CD4-positive, CD25-positive, alpha-beta regulatory T cell (primary cell): ENCODE measurements at regions not wholly inside any gene's neighbourhood (a gene's known extent, or its start where the extent isn't known, plus 50 kb on each side); places are given as distances from the start of the nearest gene placed in this dataset.
"Not testable (repeated sequence)": the region's sequence is repeated elsewhere in the genome, so short reads cannot be mapped to it uniquely, and the experiment has no call there.

ENCODE experiments used
- ATAC-seq, 2 donors: fragments of 150-1000 bp; cut with Tn5 transposase; one replicate each; pipeline ENCODE4 v1.10.0; 2021; ENCODE audit warnings: low read depth in 2 of 2, moderate number of reproducible peaks in 2 of 2, moderate library complexity in 1 of 2
- DNase-seq, 3 donors: peaks; one replicate each; pipeline versions ENCODE4 v3.0.0 to v3.0.0-alpha.2; 2012 to 2022; ENCODE audit warnings: mixed read lengths in 1 of 3
- H3K27ac ChIP-seq: one replicate; pipeline ENCODE4 v1.7.0; 2013; ENCODE audit warnings: mild to moderate bottlenecking, low read length; ENCODE audit not compliant: insufficient read depth, poor library complexity, severe bottlenecking
- H3K27me3 ChIP-seq: one replicate; pipeline ENCODE4 v1.7.0; 2013; ENCODE audit warnings: low read length; ENCODE audit not compliant: control insufficient read depth, insufficient read depth
- H3K36me3 ChIP-seq: one replicate; pipeline ENCODE4 v1.7.0; 2013; ENCODE audit warnings: mild to moderate bottlenecking, low read length, moderate library complexity; ENCODE audit not compliant: control insufficient read depth, insufficient read depth
- H3K4me1 ChIP-seq: 2 replicates; pipeline ENCODE4 v1.7.0; 2013; ENCODE audit warnings: mild to moderate bottlenecking, low read length; ENCODE audit not compliant: insufficient read depth, control insufficient read depth, poor library complexity, severe bottlenecking
- H3K4me3 ChIP-seq: one replicate; pipeline ENCODE4 v1.7.0; 2013; ENCODE audit warnings: low read depth, mild to moderate bottlenecking, low read length, moderate library complexity
- H3K9me3 ChIP-seq, 2 experiments: 1 replicate in 1 of 2; 2 replicates in 1 of 2; pipeline ENCODE4 v1.7.0; 2013; ENCODE audit warnings: low read length in 2 of 2, mild to moderate bottlenecking in 1 of 2, moderate library complexity in 1 of 2; ENCODE audit not compliant: control insufficient read depth in 2 of 2
- H3K27ac Mint-ChIP-seq, 3 donors: one replicate each; pipeline ENCODE4 v1.8.0; 2020 to 2022; ENCODE audit warnings: mild to moderate bottlenecking in 3 of 3, mixed read lengths in 3 of 3, moderate library complexity in 2 of 3
- H3K27me3 Mint-ChIP-seq: one replicate; pipeline ENCODE4 v1.8.0; 2022; ENCODE audit warnings: mild to moderate bottlenecking, mixed read lengths
- H3K36me3 Mint-ChIP-seq: one replicate; pipeline ENCODE4 v1.8.0; 2020; ENCODE audit warnings: mixed read lengths
- H3K4me1 Mint-ChIP-seq, 4 donors: one replicate each; pipeline ENCODE4 v1.8.0; 2020 to 2022; ENCODE audit warnings: mixed read lengths in 4 of 4, mild to moderate bottlenecking in 1 of 4
- H3K4me3 Mint-ChIP-seq, 4 donors: one replicate each; pipeline ENCODE4 v1.8.0; 2020 to 2022; ENCODE audit warnings: mild to moderate bottlenecking in 4 of 4, mixed read lengths in 4 of 4, moderate library complexity in 3 of 4
- H3K9me3 Mint-ChIP-seq, 7 donors: one replicate each; pipeline ENCODE4 v1.8.0; 2020 to 2022; ENCODE audit warnings: mixed read lengths in 7 of 7, mild to moderate bottlenecking in 3 of 7, moderate library complexity in 2 of 7

- no peak overlapping the region for H3K4me3 ChIP-seq
- no peak overlapping the region for H3K27ac Mint-ChIP-seq
- peaks cover 0 to 5% (median 5%) of the 10 kb centered on the region in 7 donors for H3K9me3 Mint-ChIP-seq
- H3K27ac ChIP-seq, result no peak overlapping the region
- peaks cover 0 to 9% (median 3%) of the 10 kb centered on the region in 4 donors for H3K4me1 Mint-ChIP-seq
- DNase-seq (no peak), ATAC-seq (no peak)
- peaks cover 22% of the 10 kb centered on the region for H3K27me3 Mint-ChIP-seq
- H3K4me3 Mint-ChIP-seq, result no peak overlapping the region
- H3K4me1 ChIP-seq, result no peaks in the 10 kb centered on the region
- no peaks in the 10 kb centered on the region for H3K36me3 Mint-ChIP-seq
- H3K9me3 ChIP-seq, result no peaks in the 10 kb centered on the region
- H3K36me3 ChIP-seq, result no peaks in the 10 kb centered on the region
- peaks cover 5% of the 10 kb centered on the region for H3K27me3 ChIP-seq
Measured at GRCh38 chrX:1109580-1110119, 102.8 kb downstream of the CRLF2 start.

- Histone ChIP-seq H3K4me1 (no peaks in the 10 kb centered on the region), H3K4me3 (no peak overlapping the region), H3K27me3 (peaks cover 5% of the 10 kb centered on the region), H3K27ac (no peak overlapping the region), H3K36me3 (no peaks in the 10 kb centered on the region), H3K9me3 (no peaks in the 10 kb centered on the region)
- Mint-ChIP-seq H3K36me3 (no peaks in the 10 kb centered on the region), H3K27ac (no peak overlapping the region), H3K4me3 (no peak overlapping the region), H3K9me3 (peaks cover 0 to 5% (median 5%) of the 10 kb centered on the region in 7 donors), H3K27me3 (peaks cover 22% of the 10 kb centered on the region), H3K4me1 (peaks cover 0 to 9% (median 3%) of the 10 kb centered on the region in 4 donors)
- DNase-seq (no peak), ATAC-seq (no peak)
Measured at GRCh38 chrX:1108501-1109445, 103.7 kb downstream of the CRLF2 start.

DNA sequence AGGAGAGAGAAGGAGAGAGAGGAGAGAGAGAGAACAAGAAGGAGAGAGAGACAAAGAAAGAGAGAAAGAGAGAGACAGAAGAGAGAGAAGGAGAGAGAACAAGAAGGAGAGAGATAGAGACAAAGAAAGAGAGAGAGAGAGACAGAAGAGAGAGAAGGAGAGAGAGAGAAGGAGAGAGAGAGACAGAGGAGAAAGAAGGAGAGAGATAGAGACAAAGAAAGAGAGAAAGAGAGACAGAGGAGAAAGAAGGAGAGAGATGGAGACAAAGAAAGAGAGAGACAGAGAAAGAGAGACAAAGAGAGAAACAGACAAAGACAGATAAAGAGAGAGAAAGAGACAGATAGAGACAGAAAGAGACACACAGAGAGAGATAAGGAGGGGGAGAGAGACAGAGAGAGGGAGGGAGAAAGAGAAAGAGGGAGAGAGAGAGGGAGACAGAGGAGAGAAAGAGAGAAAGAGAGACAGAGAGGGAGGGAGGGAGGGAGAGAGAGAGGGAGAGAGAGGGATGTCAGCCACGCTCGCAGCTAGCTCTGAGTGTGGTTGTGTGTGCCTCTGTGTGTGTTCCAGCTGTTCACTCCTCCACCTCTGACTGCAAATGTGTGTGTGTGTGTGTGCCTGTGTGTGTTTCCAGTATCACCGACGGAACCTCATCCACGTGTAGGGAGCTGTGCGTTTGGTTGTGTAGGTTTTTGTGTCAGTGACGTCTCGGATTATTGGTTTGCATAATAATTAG is 105.8 kb downstream of the CRLF2 start:
- Histone ChIP-seq H3K27me3 (peaks cover 2% of the 10 kb centered on the region), H3K9me3 (no peaks in the 10 kb centered on the region), H3K27ac (no peak overlapping the region), H3K4me1 (no peaks in the 10 kb centered on the region), H3K4me3 (no peak overlapping the region), H3K36me3 (no peaks in the 10 kb centered on the region)
- Mint-ChIP-seq H3K27ac (peak overlapping the region in 1 of 3 donors; percentile 57), H3K36me3 (no peaks in the 10 kb centered on the region), H3K4me3 (no peak overlapping the region), H3K4me1 (peaks cover 0 to 6% (median 2%) of the 10 kb centered on the region in 4 donors), H3K27me3 (peaks cover 22% of the 10 kb centered on the region), H3K9me3 (peaks cover 0 to 5% (median 5%) of the 10 kb centered on the region in 7 donors)
- no peak for ATAC-seq
- no peak for DNase-seq

- no peaks in the 10 kb centered on the region for H3K36me3 ChIP-seq
Measured at GRCh38 chrX:1105671-1106419, 106.6 kb downstream of the CRLF2 start.

GRCh38 chrX:1105031-1105430 is 107.4 kb downstream of the CRLF2 start:
- not testable (repeated sequence) for H3K27me3 ChIP-seq, H3K27ac Mint-ChIP-seq, DNase-seq, ATAC-seq, H3K4me1 Mint-ChIP-seq, H3K36me3 Mint-ChIP-seq, H3K36me3 ChIP-seq, H3K4me3 ChIP-seq, H3K9me3 Mint-ChIP-seq, H3K27ac ChIP-seq, H3K4me3 Mint-ChIP-seq, H3K9me3 ChIP-seq, H3K4me1 ChIP-seq
- H3K27me3 Mint-ChIP-seq, result peaks cover 22% of the 10 kb centered on the region

More at GRCh38 chrX:1105671-1106419, 106.6 kb downstream of the CRLF2 start:
- Mint-ChIP-seq H3K27ac (peak overlapping the region in 2 of 3 donors; percentile 18 to 57), H3K27me3 (peaks cover 22% of the 10 kb centered on the region), H3K4me1 (peaks cover 0 to 4% (median 0%) of the 10 kb centered on the region in 4 donors), H3K4me3 (no peak overlapping the region), H3K9me3 (peaks cover 0 to 4% (median 3%) of the 10 kb centered on the region in 7 donors), H3K36me3 (no peaks in the 10 kb centered on the region)
- Histone ChIP-seq H3K27me3 (peaks cover 2% of the 10 kb centered on the region), H3K4me1 (no peaks in the 10 kb centered on the region), H3K27ac (no peak overlapping the region), H3K9me3 (no peaks in the 10 kb centered on the region), H3K4me3 (no peak overlapping the region)
- ATAC-seq (no peak), DNase-seq (no peak)

DNA sequence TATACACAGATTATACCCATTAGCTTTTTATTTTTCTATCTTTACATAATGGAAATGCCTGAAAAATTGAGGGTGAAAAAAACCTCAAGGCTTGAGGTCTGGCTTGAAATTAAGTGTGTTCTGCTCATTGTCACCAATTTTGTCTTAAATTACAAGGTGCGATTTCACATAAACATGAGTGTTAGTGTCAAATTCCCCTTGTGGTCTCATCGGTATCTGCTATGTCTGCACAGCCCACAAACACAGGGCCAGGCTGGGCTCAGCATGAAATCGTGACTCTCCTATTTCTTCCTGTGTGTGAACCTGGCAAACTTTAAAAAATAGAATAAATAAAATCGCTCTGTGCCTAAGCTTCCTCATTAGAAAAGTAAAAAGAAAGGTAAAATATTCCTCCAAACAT is 109.1 kb downstream of the CRLF2 start:
- Mint-ChIP-seq H3K27ac (no peak overlapping the region), H3K4me1 (peaks cover 0 to 3% (median 0%) of the 10 kb centered on the region in 4 donors), H3K36me3 (no peaks in the 10 kb centered on the region), H3K4me3 (no peak overlapping the region), H3K27me3 (peaks cover 16% of the 10 kb centered on the region), H3K9me3 (peaks cover 0 to 3% (median 0%) of the 10 kb centered on the region in 7 donors)
- ATAC-seq (no peak), DNase-seq (no peak)
- no peaks in the 10 kb centered on the region for H3K9me3 ChIP-seq
- no peak overlapping the region for H3K27ac ChIP-seq
- no peak overlapping the region for H3K4me3 ChIP-seq
- H3K4me1 ChIP-seq, result no peaks in the 10 kb centered on the region
- no peaks in the 10 kb centered on the region for H3K27me3 ChIP-seq
- no peaks in the 10 kb centered on the region for H3K36me3 ChIP-seq

GRCh38 chrX:1102786-1103185 is 109.7 kb downstream of the CRLF2 start:
- Histone ChIP-seq H3K27ac (no peak overlapping the region), H3K9me3 (peaks cover 0 to under 1% of the 10 kb centered on the region in 2 experiments), H3K27me3 (no peaks in the 10 kb centered on the region), H3K4me3 (no peak overlapping the region), H3K36me3 (no peaks in the 10 kb centered on the region), H3K4me1 (no peaks in the 10 kb centered on the region)
- H3K4me1 Mint-ChIP-seq, result peaks cover 0 to 3% (median 0%) of the 10 kb centered on the region in 4 donors
- DNase-seq (no peak), ATAC-seq (no peak)
- H3K36me3 Mint-ChIP-seq, result no peaks in the 10 kb centered on the region
- no peak overlapping the region for H3K4me3 Mint-ChIP-seq
- H3K9me3 Mint-ChIP-seq, result peaks cover 0 to 3% (median 0%) of the 10 kb centered on the region in 7 donors
- H3K27me3 Mint-ChIP-seq, result peaks cover 13% of the 10 kb centered on the region
- H3K27ac Mint-ChIP-seq, result no peak overlapping the region
